ENCODE measurements at regions not wholly inside any gene's neighbourhood (a gene's known extent, or its start where the extent isn't known, plus 50 kb on each side); places are given as distances from the start of the nearest gene placed in this dataset.

GRCh38 chr9:13939701-13940490, 374.0 kb downstream of the NFIB start:
- TF ChIP-seq CTCF (IDR thresholded peaks at IDR 0.05): no peak
- no peak for TF ChIP-seq POLR2A (IDR thresholded peaks at IDR 0.05; ENCODE audit: low read depth)
- no peak for TF ChIP-seq POLR2AphosphoS5 (IDR thresholded peaks at IDR 0.05)
- TF ChIP-seq EP300 (IDR thresholded peaks at IDR 0.05): no peak

Data from esophagus muscularis mucosa (tissue), 4 donors.